Transverse colon (tissue), 4 donors: ENCODE measurements at regions not wholly inside any gene's neighbourhood (a gene's known extent, or its start where the extent isn't known, plus 50 kb on each side); places are given as distances from the start of the nearest gene placed in this dataset.

Experiments
- CTCF ChIP-seq, 5 experiments: fragments of 200-600 bp in 3 of 5; fragments of 450-650 bp in 2 of 5; sonication (generic) in 3 of 5; IDR thresholded peaks; 1 replicate in 2 of 5; 2 replicates in 3 of 5; pipeline ENCODE4 v1.5.1; 2016 to 2017; ENCODE audit warnings: antibody characterized with exemption in 5 of 5, inconsistent platforms in 3 of 5, mild to moderate bottlenecking in 2 of 5, moderate library complexity in 1 of 5
- EP300 ChIP-seq: sonication (generic); formaldehyde crosslinking; IDR thresholded peaks from one replicate; pipeline ENCODE4 v1.6.1; 2017; ENCODE audit warnings: antibody characterized with exemption, low read depth
- POLR2A ChIP-seq: fragments of 450-650 bp; IDR thresholded peaks from one replicate; pipeline ENCODE4 v1.6.1; 2016; ENCODE audit warnings: antibody characterized with exemption, mild to moderate bottlenecking, moderate library complexity
- POLR2AphosphoS5 ChIP-seq, 3 donors: sonication (generic); formaldehyde crosslinking; IDR thresholded peaks; one replicate each; pipeline ENCODE4 v1.6.1; 2016; ENCODE audit warnings: antibody characterized with exemption in 3 of 3

- TF ChIP-seq CTCF (IDR thresholded peaks at IDR 0.05): no peak
- no peak for TF ChIP-seq EP300
- TF ChIP-seq POLR2A: no peak
- TF ChIP-seq POLR2AphosphoS5 (IDR thresholded peaks at IDR 0.05): no peak
These were observed 151.8 kb upstream of the MED13 start for GRCh38 chr17:62216847-62217246.
